Ureter (tissue), 1 donor: ENCODE measurements at regions not wholly inside any gene's neighbourhood (a gene's known extent, or its start where the extent isn't known, plus 50 kb on each side); places are given as distances from the start of the nearest gene placed in this dataset.
"Not testable (repeated sequence)": the region's sequence is repeated elsewhere in the genome, so short reads cannot be mapped to it uniquely, and the experiment has no call there.

ENCODE experiments used
- DNase-seq: peaks from one replicate; pipeline ENCODE4 v3.0.0-alpha.2; 2020; ENCODE audit warnings: low spot score
- donor health status: DM: yes; HTN: yes; CAD: no.

- DNase-seq: no peak
These were observed 192.5 kb downstream of the TECRL start for GRCh38 chr4:64216741-64217140.

DNA sequence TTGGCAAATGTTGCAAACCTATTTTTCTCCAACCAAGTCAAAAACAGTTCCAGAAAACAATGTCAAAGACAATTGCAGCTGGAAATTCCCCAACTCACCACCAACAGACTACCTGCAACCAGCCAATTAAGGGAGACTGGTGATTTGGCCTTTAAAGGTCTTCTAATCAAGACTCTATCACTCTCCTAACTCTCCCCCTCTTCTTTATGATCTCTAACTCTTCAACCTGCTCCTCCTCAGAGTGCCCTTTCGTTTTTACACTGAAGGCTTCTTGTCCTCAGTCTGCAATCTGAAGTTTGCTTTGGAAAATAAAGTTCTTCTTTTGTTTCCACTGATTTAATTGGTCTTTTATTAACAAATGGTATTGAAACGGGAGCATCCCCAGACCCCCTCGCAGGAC, 203.9 kb downstream of the TECRL start:
- no peak for DNase-seq

DNA sequence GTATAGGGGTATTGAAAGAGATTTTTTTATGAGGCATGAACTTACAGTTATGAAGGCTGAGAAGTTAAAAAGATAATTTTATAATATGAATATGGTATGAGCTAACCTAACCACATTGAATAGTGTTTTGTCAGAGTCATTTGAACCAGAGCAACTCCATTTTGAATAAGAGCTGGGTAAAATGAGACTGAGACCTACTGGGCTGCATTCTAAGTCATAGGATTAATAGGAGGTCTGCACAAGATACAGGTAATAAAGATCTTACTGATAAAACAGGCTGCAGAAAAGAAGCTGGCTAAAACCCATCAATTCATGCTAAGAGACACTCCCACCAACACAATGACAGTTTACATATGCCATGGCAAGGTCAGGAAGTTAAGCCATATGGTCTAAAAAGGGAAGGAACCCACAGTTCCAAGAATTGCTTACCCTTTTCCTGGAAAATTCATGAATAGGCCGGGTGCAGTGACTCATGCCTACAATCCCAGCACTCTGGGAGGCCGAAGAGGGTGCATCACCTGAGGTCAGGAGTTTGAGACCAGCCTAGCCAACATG, 209.2 kb downstream of the TECRL start:
- DNase-seq: no peak

DNA sequence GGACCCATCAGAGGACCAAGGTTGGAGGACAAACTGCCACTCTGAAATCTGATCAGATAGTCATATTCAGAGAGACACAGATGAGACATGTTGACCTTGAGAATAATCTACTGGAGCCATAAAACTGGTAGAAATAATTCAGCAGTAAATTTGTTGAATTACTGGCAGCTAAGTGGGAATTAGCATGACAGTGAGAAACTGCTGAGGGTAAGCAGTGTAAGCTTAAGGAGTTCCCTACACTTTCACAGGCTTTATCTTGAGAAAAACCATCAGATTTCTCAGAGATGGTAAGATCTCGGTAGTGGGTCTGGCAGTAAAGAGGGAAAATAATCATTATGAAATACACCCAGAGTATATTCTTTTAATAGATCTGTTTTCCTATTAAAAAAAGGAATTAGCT, 213.7 kb downstream of the TECRL start:
- DNase-seq: no peak

DNA sequence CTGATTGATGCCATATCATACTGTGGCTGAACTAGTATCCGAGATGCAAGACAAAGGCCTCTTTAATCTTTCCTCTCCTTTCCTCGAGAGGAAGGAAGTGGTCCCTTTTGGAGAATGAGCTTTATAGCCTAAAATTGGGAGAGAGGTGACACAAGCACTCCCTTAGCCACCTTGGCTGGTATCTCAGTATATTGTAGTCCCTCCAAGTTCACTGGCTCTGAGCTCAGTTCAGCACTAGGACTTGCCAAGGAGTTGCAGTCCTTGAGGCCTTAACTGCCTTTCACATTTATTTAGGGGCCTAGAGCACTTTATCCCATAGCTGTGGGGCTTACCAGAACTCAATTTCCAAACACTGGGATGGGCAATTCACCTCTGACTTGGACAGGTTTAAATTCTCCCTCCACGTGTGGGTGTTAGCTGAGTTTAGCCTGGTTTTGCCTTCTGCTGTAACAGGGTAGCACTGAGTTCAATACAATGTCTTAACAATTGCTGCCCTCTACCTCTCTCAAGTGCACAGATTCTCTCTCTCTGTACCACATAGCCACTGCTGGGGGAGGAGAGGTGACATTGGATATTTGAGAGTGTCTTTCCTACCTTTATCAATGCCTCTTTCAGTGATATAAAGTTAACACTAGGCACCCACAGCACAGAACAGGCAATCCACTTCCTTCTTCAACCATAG, 216.4 kb downstream of the TECRL start:
- no peak for DNase-seq

DNA sequence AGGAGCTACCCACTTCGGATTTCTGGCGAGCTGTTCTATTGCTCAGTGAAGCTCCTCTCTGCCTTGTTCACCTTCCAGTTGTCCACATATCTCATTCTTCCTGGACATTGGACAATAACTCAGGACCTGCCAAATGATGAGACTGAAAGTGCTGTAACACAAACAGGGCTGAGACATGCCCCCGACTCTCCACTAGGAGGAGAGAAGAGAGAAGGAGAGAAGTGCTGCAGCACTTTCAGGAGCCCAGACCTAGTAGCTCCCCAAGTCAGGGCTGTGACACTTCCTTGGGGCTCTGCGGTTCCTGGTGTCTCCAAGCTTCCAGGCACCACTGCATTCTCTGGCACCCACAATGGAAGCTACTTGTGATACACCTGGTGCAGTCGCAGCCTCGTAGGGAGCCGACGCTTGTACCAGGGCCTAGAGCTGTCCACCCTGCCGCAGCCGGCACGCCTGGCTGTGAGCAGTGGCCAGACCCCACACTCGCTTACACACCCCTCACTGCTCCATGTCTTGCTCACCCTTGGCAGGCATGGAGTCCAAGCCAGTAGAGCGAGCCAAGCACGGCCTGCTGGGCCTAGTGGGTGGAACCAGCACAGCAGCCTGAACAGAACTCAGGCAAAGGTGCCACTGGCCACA, 234.9 kb downstream of the TECRL start:
- DNase-seq: no peak

DNA sequence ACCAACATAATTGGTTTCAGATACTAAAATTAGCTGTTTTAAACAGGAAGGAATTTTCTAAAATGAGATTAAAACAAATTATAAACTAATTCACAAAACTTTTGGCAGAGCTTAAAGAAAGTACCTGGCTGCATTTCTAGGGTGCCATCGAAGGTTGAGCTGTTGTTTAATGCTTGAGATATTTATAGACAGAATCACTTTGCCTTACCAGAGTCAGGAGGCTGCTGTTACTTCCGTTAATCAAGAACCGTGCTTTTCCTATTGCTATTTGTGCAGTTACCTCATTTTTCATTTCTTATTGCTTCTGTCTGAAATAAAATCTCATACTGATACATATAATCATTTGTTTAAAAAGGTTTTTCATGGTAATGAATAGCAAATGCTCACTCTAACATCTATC, 242.9 kb downstream of the TECRL start:
- DNase-seq: no peak

DNA sequence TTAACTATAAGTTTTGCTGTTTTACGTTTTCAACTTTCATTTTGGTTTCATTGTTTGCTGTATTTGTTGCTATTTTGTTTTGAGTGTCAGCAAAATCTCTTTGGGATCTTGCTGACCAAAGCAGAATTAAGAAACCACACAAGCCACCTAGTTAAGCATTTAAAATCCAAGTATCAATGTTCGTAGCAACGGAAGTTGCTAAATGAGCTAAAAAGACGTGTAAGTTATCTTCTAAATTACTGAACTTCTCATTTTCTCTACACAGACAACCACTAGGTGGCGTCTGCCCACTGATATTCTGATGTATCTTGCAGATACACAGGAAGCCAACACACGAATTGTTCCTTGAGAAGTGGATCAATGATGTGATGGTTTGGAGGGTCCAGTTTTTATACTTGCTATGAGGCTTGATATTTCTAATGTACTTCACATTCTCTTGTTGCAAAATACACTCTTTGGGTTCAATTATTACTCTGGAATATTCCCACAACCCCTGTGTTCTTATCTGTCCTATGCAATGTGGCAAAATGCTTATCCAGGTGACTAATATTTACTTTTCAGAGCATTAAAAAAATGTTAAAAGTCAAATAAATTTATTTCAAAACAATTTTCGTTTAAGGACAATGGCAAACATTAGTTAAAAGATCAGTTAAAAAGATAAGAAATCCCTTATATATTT, 250.5 kb downstream of the TECRL start:
- peak; percentile 58 for DNase-seq

DNA sequence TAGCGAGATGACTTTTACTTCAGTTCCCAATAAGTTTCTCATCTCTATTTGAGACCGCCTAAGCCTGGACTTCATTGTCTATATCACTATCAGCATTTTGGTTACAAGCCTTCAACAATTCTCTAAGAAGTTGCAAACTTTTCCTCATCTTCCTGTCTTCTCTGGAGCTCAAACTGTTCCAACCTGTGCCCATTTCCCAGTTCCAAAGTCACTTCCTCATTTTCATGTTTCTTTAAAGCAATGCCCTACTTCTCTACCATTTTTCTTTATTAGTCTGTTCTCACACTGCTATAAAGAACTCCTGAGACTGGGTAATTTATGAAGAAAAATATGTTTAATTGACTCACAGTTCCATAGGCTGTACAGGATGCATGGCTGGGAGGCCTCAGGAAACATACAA, 251.9 kb downstream of the TECRL start:
- DNase-seq: no peak

DNA sequence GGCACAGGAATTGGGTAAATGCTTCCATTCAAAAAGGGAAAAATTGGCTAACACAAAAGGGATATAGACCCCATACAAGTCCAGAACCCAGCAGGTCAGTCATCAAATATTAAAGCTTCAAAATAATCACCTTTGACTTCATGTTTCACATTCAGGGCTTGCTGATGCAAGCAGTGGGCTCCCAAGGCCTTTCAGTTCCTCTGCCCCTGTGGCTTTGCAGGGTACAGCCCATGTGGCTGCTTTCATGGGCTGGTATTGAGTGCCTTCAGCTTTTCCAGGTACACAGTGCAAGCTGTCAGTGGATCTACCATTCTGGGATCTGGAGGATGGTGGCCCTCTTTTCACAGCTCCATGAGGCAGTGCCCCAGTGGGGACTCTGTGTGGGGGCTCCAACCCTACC, 253.0 kb downstream of the TECRL start:
- no peak for DNase-seq

GRCh38 chr4:64146030-64146429, 263.2 kb downstream of the TECRL start:
- DNase-seq: no peak

- DNase-seq: peak; percentile 64
These were observed 264.3 kb downstream of the TECRL start for GRCh38 chr4:64144994-64145393.

DNA sequence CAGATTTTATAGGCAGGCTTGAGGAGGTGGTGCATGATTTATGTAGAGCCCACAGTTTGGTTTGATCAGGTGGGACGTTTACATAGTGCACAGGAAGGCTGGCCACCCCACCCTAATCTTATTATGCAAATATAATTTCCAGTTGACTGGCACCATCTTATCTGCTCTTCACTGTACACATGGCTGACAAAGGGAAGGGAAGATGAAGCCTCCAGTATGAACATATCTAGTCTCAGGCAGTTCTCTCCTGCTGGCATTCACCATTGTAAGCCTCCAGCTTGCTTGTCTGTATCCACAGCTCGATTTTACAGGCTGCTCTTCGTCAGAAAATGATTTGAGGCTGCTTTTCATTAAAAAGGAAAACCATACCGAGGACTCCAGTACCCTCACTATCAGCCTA, 278.3 kb downstream of the TECRL start:
- no peak for DNase-seq

- DNase-seq: no peak
These were observed 283.9 kb downstream of the TECRL start for GRCh38 chr4:64125354-64125753.

- no peak for DNase-seq
These were observed 287.4 kb downstream of the TECRL start for GRCh38 chr4:64121803-64122202.

DNA sequence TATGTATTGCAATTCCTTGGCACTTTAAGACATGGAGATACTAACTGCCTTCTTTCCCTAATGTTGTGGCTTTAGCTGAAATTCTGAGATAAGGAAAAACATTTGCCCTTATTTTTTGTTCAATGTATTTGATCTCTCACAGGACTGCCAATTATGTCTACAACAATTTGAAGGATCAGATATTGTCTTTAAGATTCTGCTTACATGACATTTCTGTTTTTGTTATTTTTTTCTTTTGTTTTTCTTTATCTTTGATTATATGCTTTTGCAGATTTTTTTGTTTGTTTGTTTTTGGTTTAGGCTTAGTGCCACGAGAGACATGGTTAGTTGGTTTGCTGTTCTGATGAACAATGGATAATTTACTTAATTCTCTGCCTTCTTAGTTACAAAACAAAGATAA, 303.3 kb downstream of the TECRL start:
- DNase-seq: no peak

DNA sequence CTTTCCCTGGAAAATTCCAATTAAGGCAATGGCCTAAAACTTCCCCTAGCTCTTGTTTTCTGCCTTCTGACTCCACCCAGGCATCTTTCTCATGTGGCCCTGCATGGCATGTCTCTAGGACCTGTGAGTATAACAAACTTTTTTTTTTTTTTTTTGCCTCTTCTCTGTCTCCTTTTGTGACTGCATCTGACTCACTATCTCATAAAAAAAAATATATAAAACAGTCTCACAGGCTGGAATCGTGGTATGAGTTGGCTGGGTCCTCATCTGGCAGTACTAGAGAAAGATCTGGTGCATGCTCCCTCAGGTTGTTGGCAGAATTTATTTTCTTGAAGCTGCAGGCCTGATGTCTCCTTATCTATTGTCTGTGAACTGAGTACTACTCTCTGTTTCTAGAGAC, 313.9 kb downstream of the TECRL start:
- no peak for DNase-seq

DNA sequence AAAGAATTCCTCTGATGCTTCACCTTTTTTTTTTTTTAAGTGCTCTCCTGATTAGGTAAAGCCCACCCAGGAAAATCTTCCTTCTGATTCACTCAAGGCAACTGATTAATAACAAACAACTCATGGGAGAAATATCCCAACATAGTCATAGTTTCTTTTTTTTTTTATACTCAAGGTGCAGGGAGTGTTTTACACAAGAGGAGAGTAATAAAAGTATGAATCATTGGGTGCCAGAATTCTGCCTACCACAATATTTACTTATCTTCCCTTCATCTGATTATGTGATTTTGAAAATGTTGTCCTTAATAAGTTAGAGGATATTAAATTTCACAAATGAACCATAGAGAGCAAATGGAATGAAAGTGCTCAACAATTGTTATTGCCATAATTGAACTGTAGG, 329.9 kb downstream of the TECRL start:
- DNase-seq: no peak

DNA sequence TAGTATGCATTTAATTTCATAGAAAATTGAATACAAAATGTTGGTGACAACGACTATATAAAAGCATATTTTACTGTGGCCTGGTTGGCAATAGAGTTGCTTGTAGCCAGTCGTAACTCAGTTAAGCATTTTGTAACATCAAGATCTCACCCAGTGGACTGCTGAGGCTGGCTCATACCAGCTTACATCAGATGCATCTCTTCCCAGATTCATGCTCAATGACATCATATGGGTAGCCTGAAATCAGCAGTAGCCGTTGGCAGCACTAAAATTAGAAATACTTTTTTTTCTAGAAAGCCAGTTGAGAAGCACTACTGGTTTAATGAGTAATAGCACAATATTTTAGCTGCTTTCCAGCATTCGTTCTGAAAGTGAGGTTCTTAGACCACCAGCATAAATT, 341.2 kb downstream of the TECRL start:
- DNase-seq: no peak

DNA sequence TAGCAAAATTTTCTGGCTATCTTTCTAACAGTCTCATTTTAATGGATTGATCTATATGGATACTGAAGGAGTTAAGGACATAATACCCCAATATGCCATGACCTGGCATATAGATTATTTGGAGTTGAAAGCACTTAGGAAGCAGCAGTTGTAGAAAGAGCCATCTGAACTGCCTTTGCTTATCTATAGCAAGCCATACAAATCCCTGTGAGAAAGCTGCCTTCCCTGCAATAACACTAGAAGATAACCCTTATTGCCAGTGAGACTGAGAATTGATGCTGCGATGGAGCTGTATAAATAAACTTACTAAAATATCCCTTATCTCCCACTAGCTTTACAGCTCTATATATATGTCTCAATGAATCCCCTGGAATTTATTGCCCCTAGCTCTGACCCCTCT, 346.3 kb downstream of the TECRL start:
- no peak for DNase-seq

DNA sequence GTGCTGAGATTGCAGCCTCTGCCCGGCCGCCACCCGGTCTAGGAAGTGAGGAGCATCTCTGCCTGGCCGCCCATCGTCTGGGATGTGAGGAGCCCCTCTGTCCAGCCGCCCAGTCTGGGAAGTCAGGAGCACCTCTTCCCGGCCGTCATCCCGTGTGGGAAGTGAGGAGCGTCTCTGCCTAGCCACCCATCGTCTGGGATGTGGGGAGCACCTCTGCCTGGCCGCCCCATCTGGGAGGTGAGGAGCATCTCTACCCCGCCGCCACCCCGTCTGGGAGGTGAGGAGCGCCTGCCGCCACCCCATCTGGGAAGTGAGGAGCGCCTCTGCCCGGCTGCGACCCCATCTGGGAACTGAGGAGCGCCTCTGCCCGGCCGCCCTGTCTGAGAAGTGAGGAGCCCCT, 372.2 kb downstream of the TECRL start:
- DNase-seq: not testable (repeated sequence)

GRCh38 chr4:64022560-64022959, 386.7 kb downstream of the TECRL start:
- no peak for DNase-seq

- DNase-seq: no peak
These were observed 392.4 kb downstream of the TECRL start for GRCh38 chr4:64016893-64017292.
